Glutamatergic neuron (in vitro differentiated cells): ENCODE measurements at regions not wholly inside any gene's neighbourhood (a gene's known extent, or its start where the extent isn't known, plus 50 kb on each side); places are given as distances from the start of the nearest gene placed in this dataset.

Experiments used
- DNase-seq: peaks from one replicate; pipeline ENCODE4 v3.0.0; 2022
- H3K27ac Mint-ChIP-seq: one replicate; pipeline ENCODE4 v1.8.0; 2020; ENCODE audit warnings: mild to moderate bottlenecking, mixed read lengths, inconsistent platforms; ENCODE audit not compliant: unreplicated experiment
- H3K27me3 Mint-ChIP-seq: one replicate; pipeline ENCODE4 v1.8.0; 2020; ENCODE audit warnings: mild to moderate bottlenecking, moderate library complexity, mixed read lengths, inconsistent platforms; ENCODE audit not compliant: unreplicated experiment
- H3K36me3 Mint-ChIP-seq: one replicate; pipeline ENCODE4 v1.8.0; 2020; ENCODE audit warnings: mild to moderate bottlenecking, mixed read lengths, inconsistent platforms; ENCODE audit not compliant: unreplicated experiment
- H3K4me1 Mint-ChIP-seq: one replicate; pipeline ENCODE4 v1.8.0; 2020; ENCODE audit warnings: mild to moderate bottlenecking, low read depth, mixed read lengths, inconsistent platforms; ENCODE audit not compliant: unreplicated experiment
- H3K4me3 Mint-ChIP-seq: one replicate; pipeline ENCODE4 v1.8.0; 2020; ENCODE audit warnings: mild to moderate bottlenecking, mixed read lengths, inconsistent platforms; ENCODE audit not compliant: unreplicated experiment
- H3K9me3 Mint-ChIP-seq: one replicate; pipeline ENCODE4 v1.8.0; 2020; ENCODE audit warnings: mild to moderate bottlenecking, moderate library complexity, mixed read lengths, inconsistent platforms; ENCODE audit not compliant: unreplicated experiment
- CTCF ChIP-seq: fragments of 200-600 bp; sonication (generic); IDR thresholded peaks from one replicate; pipeline ENCODE4 v1.5.0; 2021; ENCODE audit not compliant: partially characterized antibody, unreplicated experiment

GRCh38 chr7:41046221-41046761 is 656.6 kb downstream of the INHBA start:
- Mint-ChIP-seq H3K4me1 (peaks cover 14% of the 10 kb centered on the region), H3K27me3 (peaks cover 1% of the 10 kb centered on the region), H3K9me3 (no peaks in the 10 kb centered on the region), H3K4me3 (no peak overlapping the region), H3K36me3 (peaks cover 12% of the 10 kb centered on the region), H3K27ac (no peak overlapping the region)
- DNase-seq = no peak
- TF ChIP-seq CTCF = no peak

DNA sequence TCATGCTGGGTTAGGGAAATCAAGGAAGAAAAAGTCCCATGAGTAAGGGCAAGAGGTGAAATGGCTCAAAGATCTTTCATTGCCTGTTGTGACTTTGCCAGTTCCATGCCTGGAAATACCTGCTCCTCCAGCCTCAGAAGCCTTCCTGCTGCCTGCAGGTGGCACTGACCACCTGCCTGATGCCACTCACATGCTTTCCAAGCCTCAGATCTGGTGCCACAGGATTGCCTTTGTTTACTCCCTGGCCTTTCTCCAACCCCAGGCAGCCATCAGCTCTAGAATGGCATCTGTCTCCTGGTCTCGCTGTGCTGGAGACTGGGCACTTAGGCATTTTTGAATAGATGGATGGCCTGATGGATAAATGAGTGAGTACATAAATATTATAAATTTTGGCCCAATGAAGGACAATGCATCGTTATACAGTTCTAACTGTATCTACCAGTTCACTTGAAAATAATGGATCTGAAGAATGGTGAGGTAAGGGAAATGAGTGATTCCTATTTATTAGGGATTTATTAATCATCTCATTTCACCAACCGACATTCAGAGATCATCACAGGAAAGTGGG is 657.2 kb downstream of the INHBA start:
- Mint-ChIP-seq H3K27me3 (peaks cover 1% of the 10 kb centered on the region), H3K36me3 (peaks cover 12% of the 10 kb centered on the region), H3K4me3 (no peak overlapping the region), H3K9me3 (no peaks in the 10 kb centered on the region), H3K4me1 (peaks cover 14% of the 10 kb centered on the region), H3K27ac (no peak overlapping the region)
- TF ChIP-seq CTCF = no peak
- no peak for DNase-seq

- H3K4me3 Mint-ChIP-seq = no peak overlapping the region
- no peak for TF ChIP-seq CTCF
Measured at GRCh38 chr7:41039981-41040380, 662.9 kb downstream of the INHBA start.

DNA sequence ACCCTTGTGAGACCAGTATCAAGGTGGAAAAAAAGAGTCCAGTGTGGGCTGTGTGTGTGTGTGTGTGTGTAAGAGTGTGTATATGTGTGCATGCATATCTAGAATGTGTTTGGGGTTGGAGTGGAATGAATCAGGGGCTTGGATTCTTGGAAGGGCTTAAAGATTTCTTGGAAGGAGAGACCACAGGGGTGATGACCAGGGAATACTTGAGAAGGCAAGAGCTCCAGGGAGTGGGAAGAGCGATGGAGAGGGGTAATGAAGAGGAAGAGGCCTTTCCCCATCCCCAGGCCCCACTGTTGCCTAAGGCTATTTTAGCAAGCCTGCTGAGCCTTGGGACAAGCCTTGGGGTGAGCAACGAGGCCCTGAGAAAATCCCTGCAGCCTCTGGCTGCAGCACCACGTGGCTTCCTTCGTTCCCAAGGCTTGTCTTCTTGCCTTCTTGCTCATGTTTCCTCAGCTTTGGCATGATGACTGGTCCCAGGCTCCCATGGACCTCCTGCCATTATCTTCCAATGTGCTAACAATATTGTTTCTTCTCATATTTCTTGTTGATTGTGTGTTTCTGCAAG is 663.4 kb downstream of the INHBA start:
- Mint-ChIP-seq H3K4me3 (no peak overlapping the region), H3K27me3 (no peaks in the 10 kb centered on the region), H3K36me3 (peaks cover 12% of the 10 kb centered on the region), H3K27ac (no peak overlapping the region), H3K4me1 (peaks cover 5% of the 10 kb centered on the region), H3K9me3 (no peaks in the 10 kb centered on the region)
- no peak for DNase-seq
- TF ChIP-seq CTCF = no peak

More at GRCh38 chr7:41039981-41040380, 662.9 kb downstream of the INHBA start:
- no peak for DNase-seq
- Mint-ChIP-seq H3K36me3 (peaks cover 12% of the 10 kb centered on the region), H3K27me3 (no peaks in the 10 kb centered on the region), H3K4me1 (peaks cover 5% of the 10 kb centered on the region), H3K9me3 (no peaks in the 10 kb centered on the region), H3K27ac (no peak overlapping the region)

DNA sequence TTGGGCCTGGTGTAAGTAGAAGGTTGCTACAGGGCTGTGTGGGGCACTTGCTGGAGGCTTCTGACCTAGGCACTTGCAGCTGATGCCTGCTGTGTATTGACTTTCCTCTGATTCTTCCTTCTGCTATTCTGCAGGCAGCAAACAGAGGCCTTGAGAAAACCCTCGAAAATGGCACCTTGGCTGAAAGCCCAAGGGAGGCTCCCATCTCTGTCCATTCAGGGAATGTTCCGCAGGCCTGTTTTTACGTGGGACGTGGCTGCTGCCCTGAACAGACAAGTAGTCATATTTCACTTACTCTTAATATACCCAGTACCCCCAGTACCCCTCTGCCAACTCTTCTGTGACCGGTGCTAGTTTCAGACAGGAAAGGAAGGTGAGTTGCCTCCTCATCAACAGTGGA is 664.7 kb downstream of the INHBA start:
- no peak for DNase-seq
- peaks cover 5% of the 10 kb centered on the region for H3K4me1 Mint-ChIP-seq
- no peaks in the 10 kb centered on the region for H3K27me3 Mint-ChIP-seq
- peaks cover 8% of the 10 kb centered on the region for H3K36me3 Mint-ChIP-seq
- TF ChIP-seq CTCF = no peak
- H3K27ac Mint-ChIP-seq = no peak overlapping the region
- no peaks in the 10 kb centered on the region for H3K9me3 Mint-ChIP-seq
- H3K4me3 Mint-ChIP-seq = no peak overlapping the region
